H9 (cell line): ENCODE measurements at regions not wholly inside any gene's neighbourhood (a gene's known extent, or its start where the extent isn't known, plus 50 kb on each side); places are given as distances from the start of the nearest gene placed in this dataset.

Source experiments
- DNase-seq: peaks from one replicate; pipeline ENCODE4 v3.0.0-alpha.2; 2017
- H2AFZ ChIP-seq: one replicate; pipeline ENCODE4 v1.6.1; 2013; ENCODE audit warnings: mild to moderate bottlenecking, low read length, control low read depth, moderate library complexity
- H2AK5ac ChIP-seq: 2 replicates; pipeline ENCODE4 v1.6.1; 2013; ENCODE audit warnings: low read length, control low read depth, mixed read lengths; ENCODE audit not compliant: insufficient read length
- H2BK120ac ChIP-seq: one replicate; pipeline ENCODE4 v1.6.1; 2013; ENCODE audit warnings: low read depth, mild to moderate bottlenecking, low read length, control low read depth, inconsistent platforms; ENCODE audit not compliant: poor library complexity, severe bottlenecking
- H2BK12ac ChIP-seq: 2 replicates; pipeline ENCODE4 v1.6.1; 2013; ENCODE audit warnings: low read length, control low read depth, mixed read lengths, low read depth; ENCODE audit not compliant: insufficient read length
- H2BK15ac ChIP-seq: 2 replicates; pipeline ENCODE4 v1.6.1; 2013; ENCODE audit warnings: low read depth, low read length, control low read depth
- H2BK20ac ChIP-seq: one replicate; pipeline ENCODE4 v1.6.1; 2013; ENCODE audit warnings: low read depth, mild to moderate bottlenecking, low read length, control low read depth, inconsistent platforms; ENCODE audit not compliant: poor library complexity, severe bottlenecking
- H2BK5ac ChIP-seq: 2 replicates; pipeline ENCODE4 v1.6.1; 2013; ENCODE audit warnings: low read length, control low read depth, mixed read lengths; ENCODE audit not compliant: insufficient read length
- H3K14ac ChIP-seq: 2 replicates; pipeline ENCODE4 v1.6.1; 2013; ENCODE audit warnings: low read length, control low read depth; ENCODE audit not compliant: insufficient read depth
- H3K18ac ChIP-seq: 2 replicates; pipeline ENCODE4 v1.6.1; 2013; ENCODE audit warnings: low read depth, mild to moderate bottlenecking, mixed read lengths, low read length, control low read depth; ENCODE audit not compliant: insufficient read length
- H3K23ac ChIP-seq: 2 replicates; pipeline ENCODE4 v1.6.1; 2013; ENCODE audit warnings: low read length, control low read depth, mixed read lengths, low read depth; ENCODE audit not compliant: insufficient read length
- H3K23me2 ChIP-seq: 2 replicates; pipeline ENCODE4 v1.6.1; 2013; ENCODE audit warnings: low read depth, mild to moderate bottlenecking, mixed read lengths, low read length, control low read depth; ENCODE audit not compliant: insufficient read length, poor library complexity, severe bottlenecking
- H3K27ac ChIP-seq: 2 replicates; pipeline ENCODE4 v1.5.1; 2013; ENCODE audit warnings: low read length, control low read depth, mixed read lengths, low read depth; ENCODE audit not compliant: insufficient read length
- H3K27me3 ChIP-seq: 2 replicates; pipeline ENCODE4 v1.6.1; 2013; ENCODE audit warnings: low read length, control low read depth, inconsistent platforms; ENCODE audit not compliant: insufficient read depth
- H3K4ac ChIP-seq: 2 replicates; pipeline ENCODE4 v1.6.1; 2013; ENCODE audit warnings: low read depth, mild to moderate bottlenecking, control low read depth, inconsistent platforms, low read length, moderate library complexity
- H3K4me1 ChIP-seq: 2 replicates; pipeline ENCODE4 v1.6.1; 2013; ENCODE audit warnings: low read length, control low read depth, inconsistent platforms; ENCODE audit not compliant: insufficient read depth
- H3K4me2 ChIP-seq: 2 replicates; pipeline ENCODE4 v1.6.1; 2013; ENCODE audit warnings: low read length, control low read depth, mixed read lengths; ENCODE audit not compliant: insufficient read length, insufficient read depth
- H3K56ac ChIP-seq: 2 replicates; pipeline ENCODE4 v1.6.1; 2013; ENCODE audit warnings: low read depth, mild to moderate bottlenecking, mixed read lengths, low read length, control low read depth; ENCODE audit not compliant: insufficient read length
- H3K79me1 ChIP-seq: 2 replicates; pipeline ENCODE4 v1.6.1; 2013; ENCODE audit warnings: low read depth, mild to moderate bottlenecking, moderate library complexity, low read length, control low read depth, inconsistent platforms; ENCODE audit not compliant: insufficient read depth, poor library complexity, severe bottlenecking
- H3K79me2 ChIP-seq: 2 replicates; pipeline ENCODE4 v1.6.1; 2013; ENCODE audit warnings: low read length, control low read depth, inconsistent platforms; ENCODE audit not compliant: insufficient read depth
- H3K9ac ChIP-seq: 2 replicates; pipeline ENCODE4 v1.6.1; 2013; ENCODE audit warnings: low read length, control low read depth, mixed read lengths; ENCODE audit not compliant: insufficient read length; ENCODE audit errors: extremely low read depth
- H3K9me3 ChIP-seq: one replicate; pipeline ENCODE4 v1.6.1; 2013; ENCODE audit warnings: low read depth, low read length, inconsistent platforms; ENCODE audit not compliant: control insufficient read depth
- H3T11ph ChIP-seq: one replicate; pipeline ENCODE4 v1.6.1; 2013; ENCODE audit warnings: mild to moderate bottlenecking, low read length, control low read depth, inconsistent platforms
- H4K20me1 ChIP-seq: one replicate; pipeline ENCODE4 v1.6.1; 2013; ENCODE audit not compliant: control insufficient read depth, insufficient read length, insufficient read depth
- H4K5ac ChIP-seq: 2 replicates; pipeline ENCODE4 v1.6.1; 2013; ENCODE audit warnings: low read depth, mild to moderate bottlenecking, mixed read lengths, low read length, control low read depth; ENCODE audit not compliant: insufficient read length
- H4K8ac ChIP-seq: replicated peaks from 2 replicates; pipeline ENCODE4 v1.6.1; 2013; ENCODE audit warnings: low read length, control low read depth, mixed read lengths, low read depth; ENCODE audit not compliant: insufficient read length
- H4K91ac ChIP-seq: 2 replicates; pipeline ENCODE4 v1.6.1; 2013; ENCODE audit warnings: low read depth, mild to moderate bottlenecking, moderate library complexity, mixed read lengths, low read length, control low read depth; ENCODE audit not compliant: insufficient read length
- H3K27ac Mint-ChIP-seq, 3 experiments: 2 replicates in 2 of 3; 3 replicates in 1 of 3; pipeline ENCODE4 v1.8.0; 2020 to 2021; ENCODE audit warnings: mixed read lengths in 3 of 3, mild to moderate bottlenecking in 1 of 3, moderate library complexity in 1 of 3
- H3K27me3 Mint-ChIP-seq: 2 replicates; pipeline ENCODE4 v1.8.0; 2021; ENCODE audit warnings: low read depth, mild to moderate bottlenecking, moderate library complexity, mixed read lengths
- H3K36me3 Mint-ChIP-seq, 3 experiments: 2 replicates in 2 of 3; 3 replicates in 1 of 3; pipeline ENCODE4 v1.8.0; 2020 to 2021; ENCODE audit warnings: low read depth in 3 of 3, mixed read lengths in 3 of 3; ENCODE audit not compliant: insufficient read depth in 1 of 3
- H3K4me1 Mint-ChIP-seq, 2 experiments: 2 replicates each; pipeline ENCODE4 v1.8.0; 2020; ENCODE audit warnings: mixed read lengths in 2 of 2
- H3K4me3 Mint-ChIP-seq, 2 experiments: 2 replicates in 1 of 2; 3 replicates in 1 of 2; pipeline ENCODE4 v1.8.0; 2020 to 2021; ENCODE audit warnings: mild to moderate bottlenecking in 2 of 2, mixed read lengths in 2 of 2, moderate library complexity in 1 of 2
- H3K9me3 Mint-ChIP-seq, 2 experiments: 2 replicates in 1 of 2; 3 replicates in 1 of 2; pipeline ENCODE4 v1.8.0; 2020; ENCODE audit warnings: mild to moderate bottlenecking in 2 of 2, mixed read lengths in 2 of 2, moderate library complexity in 1 of 2
- TF ChIP-seq, protein P1 (sequence below): fragments of 200-600 bp; sonication (generic); conservative IDR thresholded peaks from 3 replicates; pipeline ENCODE4 v1.8.0; 2021; ENCODE audit warnings: antibody characterized with exemption, mild to moderate bottlenecking

DNA sequence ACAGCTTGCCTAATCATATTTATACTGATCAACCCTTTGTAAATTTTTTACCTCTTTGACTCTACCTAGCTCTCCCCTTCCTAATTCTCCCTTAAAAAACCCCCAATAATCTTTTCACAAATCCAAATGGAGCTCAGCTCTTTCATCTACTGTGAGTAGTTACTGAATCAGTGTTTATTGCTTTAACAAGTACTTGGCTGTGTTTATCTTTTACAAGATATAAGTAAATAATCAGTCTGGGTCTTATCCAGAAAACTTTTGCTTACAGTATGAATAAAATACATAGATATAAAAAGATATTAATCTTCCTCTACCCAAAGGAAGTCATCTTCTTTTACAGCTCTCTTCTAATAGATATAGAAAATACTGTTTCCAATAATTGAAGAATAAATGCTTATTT, 366.4 kb downstream of the RAP2B start:
- H2BK5ac ChIP-seq, result no peak overlapping the region
- Mint-ChIP-seq H3K27me3 (no peaks in the 10 kb centered on the region), H3K4me1 (no peaks in the 10 kb centered on the region), H3K36me3 (peaks cover 0 to 11% (median 0%) of the 10 kb centered on the region in 3 experiments; a peak in 1 of 7 replicates), H3K4me3 (no peak overlapping the region), H3K27ac (no peak overlapping the region), H3K9me3 (peaks cover 3% of the 10 kb centered on the region in 2 experiments; a peak in 3 of 5 replicates)
- H3K4ac ChIP-seq, result no peak overlapping the region
- H3K18ac ChIP-seq, result no peak overlapping the region
- no peak overlapping the region for H4K5ac ChIP-seq
- H2BK120ac ChIP-seq, result no peak overlapping the region
- no peaks in the 10 kb centered on the region for H3K79me1 ChIP-seq
- H4K20me1 ChIP-seq, result no peaks in the 10 kb centered on the region
- no peaks in the 10 kb centered on the region for H3K4me1 ChIP-seq
- H3K4me2 ChIP-seq, result no peak overlapping the region
- H2BK15ac ChIP-seq, result no peak overlapping the region
- H3K27me3 ChIP-seq, result no peaks in the 10 kb centered on the region
- TF ChIP-seq, protein P1, sequence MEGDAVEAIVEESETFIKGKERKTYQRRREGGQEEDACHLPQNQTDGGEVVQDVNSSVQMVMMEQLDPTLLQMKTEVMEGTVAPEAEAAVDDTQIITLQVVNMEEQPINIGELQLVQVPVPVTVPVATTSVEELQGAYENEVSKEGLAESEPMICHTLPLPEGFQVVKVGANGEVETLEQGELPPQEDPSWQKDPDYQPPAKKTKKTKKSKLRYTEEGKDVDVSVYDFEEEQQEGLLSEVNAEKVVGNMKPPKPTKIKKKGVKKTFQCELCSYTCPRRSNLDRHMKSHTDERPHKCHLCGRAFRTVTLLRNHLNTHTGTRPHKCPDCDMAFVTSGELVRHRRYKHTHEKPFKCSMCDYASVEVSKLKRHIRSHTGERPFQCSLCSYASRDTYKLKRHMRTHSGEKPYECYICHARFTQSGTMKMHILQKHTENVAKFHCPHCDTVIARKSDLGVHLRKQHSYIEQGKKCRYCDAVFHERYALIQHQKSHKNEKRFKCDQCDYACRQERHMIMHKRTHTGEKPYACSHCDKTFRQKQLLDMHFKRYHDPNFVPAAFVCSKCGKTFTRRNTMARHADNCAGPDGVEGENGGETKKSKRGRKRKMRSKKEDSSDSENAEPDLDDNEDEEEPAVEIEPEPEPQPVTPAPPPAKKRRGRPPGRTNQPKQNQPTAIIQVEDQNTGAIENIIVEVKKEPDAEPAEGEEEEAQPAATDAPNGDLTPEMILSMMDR, result no peak
- H3K56ac ChIP-seq, result no peak overlapping the region
- no peaks in the 10 kb centered on the region for H3K79me2 ChIP-seq
- no peak overlapping the region for H3K14ac ChIP-seq
- H3K27ac ChIP-seq, result no peak overlapping the region
- no peak overlapping the region for H4K91ac ChIP-seq
- no peak overlapping the region for H2BK12ac ChIP-seq
- H3K9ac ChIP-seq, result no peak overlapping the region
- no peaks in the 10 kb centered on the region for H3K23me2 ChIP-seq
- H3K23ac ChIP-seq, result no peak overlapping the region
- H2AFZ ChIP-seq, result no peak overlapping the region
- H3T11ph ChIP-seq, result no peak overlapping the region
- no peaks in the 10 kb centered on the region for H3K9me3 ChIP-seq
- no peak for DNase-seq
- no peak overlapping the region for H4K8ac ChIP-seq
- H2BK20ac ChIP-seq, result no peak overlapping the region
- H2AK5ac ChIP-seq, result no peak overlapping the region
